K562 (cell line): ENCODE measurements at regions not wholly inside any gene's neighbourhood (a gene's known extent, or its start where the extent isn't known, plus 50 kb on each side); places are given as distances from the start of the nearest gene placed in this dataset.
A peak's percentile ranks its signal among the peaks of the same experiment; 100 is the strongest.

Experiments
- ATAC-seq: fragments of 200-7000 bp; cut with Tn5 transposase; 3 replicates; pipeline ENCODE4 v1.9.1; 2020; ENCODE audit warnings: moderate library complexity
- BruUV-seq: library from RNA; stranded (reverse); fragments of 400-500 nt; replicated peaks from 2 replicates; lab custom pipeline; 2021; lab: Mats Ljungman, UMichigan
- CTCF ChIA-PET: fragments of 300-600 bp; formaldehyde crosslinking; extraction: SDS; loops from one replicate; lab custom pipeline; 2021; ENCODE audit warnings: low intra/inter-chr PET ratio; lab: Yijun Ruan, JAX
- POLR2A ChIA-PET: fragments of 300-600, 350-650 bp; sonication (Branson Sonifier 250); formaldehyde crosslinking; extraction: SDS; loops from one replicate; lab custom pipeline; 2021; ENCODE audit warnings: antibody characterized with exemption, inconsistent platforms; lab: Yijun Ruan, JAX
- DNase-seq, 4 experiments: peaks; one replicate each; pipeline versions ENCODE4 v3.0.0 to v3.0.0-alpha.2; 2011 to 2018; ENCODE audit warnings: low spot score in 3 of 4, mixed read lengths in 3 of 4; ENCODE audit errors: extremely low read depth in 1 of 4
- FAIRE-seq: peaks from 2 replicates; lab custom pipeline; 2011; peaks lifted over from hg19 to GRCh38; lab: Jason Lieb, UNC
- H2AFZ ChIP-seq: 2 replicates; pipeline ENCODE4 v1.6.0; 2011; ENCODE audit warnings: low read depth, low read length, control low read depth, inconsistent platforms
- H3K27ac ChIP-seq: fragments of 200-600 bp; 3 replicates; pipeline ENCODE4 v1.8.0; 2011; ENCODE audit warnings: low read depth, mild to moderate bottlenecking, control low read depth, inconsistent platforms, low read length, moderate library complexity, mixed read lengths; ENCODE audit errors: extremely low read depth
- H3K27me3 ChIP-seq, 2 experiments: fragments of 300-600 bp in 1 of 2; 2 replicates in 1 of 2; 3 replicates in 1 of 2; pipeline versions ENCODE4 v1.6.0 to v1.8.0; 2011; ENCODE audit warnings: inconsistent platforms in 2 of 2, low read length in 2 of 2, mild to moderate bottlenecking in 1 of 2, mixed read lengths in 1 of 2, moderate library complexity in 1 of 2; ENCODE audit not compliant: control insufficient read depth in 2 of 2, insufficient read depth in 2 of 2
- H3K36me3 ChIP-seq: fragments of 300-600 bp; 3 replicates; pipeline ENCODE4 v1.8.0; 2011; ENCODE audit warnings: mild to moderate bottlenecking, low read length, inconsistent platforms; ENCODE audit not compliant: control insufficient read depth, insufficient read depth
- H3K4me1 ChIP-seq, 2 experiments: fragments of 200-600 bp in 1 of 2; replicated peaks in 1 of 2; 2 replicates in 1 of 2; 3 replicates in 1 of 2; pipeline versions ENCODE4 v1.5.1 to v1.8.0; 2011; ENCODE audit warnings: inconsistent platforms in 2 of 2, low read length in 2 of 2, mild to moderate bottlenecking in 1 of 2, mixed read lengths in 1 of 2, moderate library complexity in 1 of 2; ENCODE audit not compliant: control insufficient read depth in 2 of 2, insufficient read depth in 2 of 2
- H3K4me2 ChIP-seq: 2 replicates; pipeline ENCODE4 v1.6.1; 2011; ENCODE audit warnings: low read length, control low read depth, inconsistent platforms, mixed read lengths; ENCODE audit not compliant: insufficient read depth
- H3K4me3 ChIP-seq: fragments of 200-600 bp; sonication (generic), shearing (Covaris generic); 2 replicates; pipeline ENCODE4 v1.5.1; 2016; ENCODE audit warnings: control low read depth, inconsistent platforms
- H3K79me2 ChIP-seq: fragments of 200-600 bp; 3 replicates; pipeline ENCODE4 v1.8.0; 2011; ENCODE audit warnings: low read length, inconsistent platforms; ENCODE audit not compliant: control insufficient read depth, insufficient read depth
- H3K9ac ChIP-seq, 2 experiments: 2 replicates each; pipeline versions ENCODE4 v1.6.0 to v1.6.1; 2011; ENCODE audit warnings: low read depth in 2 of 2, low read length in 2 of 2, control low read depth in 1 of 2, inconsistent platforms in 1 of 2, mild to moderate bottlenecking in 1 of 2, mixed read lengths in 1 of 2; ENCODE audit not compliant: insufficient read depth in 1 of 2
- H3K9me1 ChIP-seq: one replicate; pipeline ENCODE4 v1.6.0; 2011; ENCODE audit warnings: inconsistent platforms, mild to moderate bottlenecking, low read length, moderate library complexity; ENCODE audit not compliant: control insufficient read depth, insufficient read depth
- H3K9me3 ChIP-seq: replicated peaks from 2 replicates; pipeline ENCODE4 v1.5.1; 2011; ENCODE audit warnings: low read depth, low read length, inconsistent platforms; ENCODE audit not compliant: control insufficient read depth, insufficient read depth
- H4K20me1 ChIP-seq: replicated peaks from 2 replicates; pipeline ENCODE4 v1.6.1; 2011; ENCODE audit warnings: low read length, inconsistent platforms, mixed read lengths; ENCODE audit not compliant: control insufficient read depth, insufficient read depth
- CBFB ChIP-seq: sonication (generic); formaldehyde crosslinking; IDR thresholded peaks from 2 replicates; pipeline ENCODE4 v1.4.0; 2020; ENCODE audit warnings: mild to moderate bottlenecking, missing genetic modification reagents
- EP300 ChIP-seq: IDR thresholded peaks from 2 replicates; pipeline ENCODE4 v1.6.1; 2012; ENCODE audit warnings: low read length, improper control_type of control experiment
- FOSL1 ChIP-seq: fragments of 200-800 bp; sonication (Bioruptor generic); conservative IDR thresholded peaks from 2 replicates; pipeline ENCODE4 v1.6.1; 2016; ENCODE audit warnings: missing genetic modification characterization, missing compliant biosample characterization
- GATA2 ChIP-seq: sonication (generic); formaldehyde crosslinking; IDR thresholded peaks from 2 replicates; pipeline ENCODE4 v1.4.0; 2020; ENCODE audit warnings: mild to moderate bottlenecking, missing genetic modification reagents
- GATAD2A ChIP-seq: fragments of 450-650 bp; IDR thresholded peaks from 2 replicates; pipeline ENCODE4 v1.6.1; 2017
- KDM1A ChIP-seq, 2 experiments: fragments of 450-650 bp; IDR thresholded peaks; 2 replicates each; pipeline ENCODE4 v1.6.1; 2016; ENCODE audit warnings: mild to moderate bottlenecking in 2 of 2
- MIER1 ChIP-seq: fragments of 450-650 bp; IDR thresholded peaks from 2 replicates; pipeline ENCODE4 v1.6.1; 2016; ENCODE audit warnings: antibody characterized with exemption, mild to moderate bottlenecking, low read depth
- NFE2 ChIP-seq: IDR thresholded peaks from 2 replicates; pipeline ENCODE4 v1.6.1; 2014; ENCODE audit warnings: antibody characterized with exemption, low read depth
- RAD21 ChIP-seq, 2 experiments: fragments of 250-450 bp in 1 of 2; fragments of 450-650 bp in 1 of 2; sonication (Bioruptor Pico) in 1 of 2; formaldehyde crosslinking in 1 of 2; IDR thresholded peaks in 1 of 2; conservative IDR thresholded peaks in 1 of 2; 2 replicates each; pipeline versions ENCODE4 v1.4.0 to v1.8.0; 2020 to 2022; ENCODE audit warnings: mild to moderate bottlenecking in 2 of 2, moderate library complexity in 1 of 2
- RB1 ChIP-seq: fragments of 450-650 bp; IDR thresholded peaks from 2 replicates; pipeline ENCODE4 v1.6.1; 2017; ENCODE audit warnings: low read depth, mild to moderate bottlenecking
- ZNF121 ChIP-seq: sonication (generic); formaldehyde crosslinking; conservative IDR thresholded peaks from 2 replicates; pipeline ENCODE4 v1.8.0; 2022; ENCODE audit warnings: missing genetic modification reagents
- ZNF436 ChIP-seq: fragments of 250-450, 450-650 bp; sonication (Bioruptor Pico); formaldehyde crosslinking; IDR thresholded peaks from 2 replicates; pipeline ENCODE4 v1.7.0; 2020; ENCODE audit warnings: mild to moderate bottlenecking
- WGBS: fragments of 100-300 bp; shearing (Covaris generic); methylation state at CpG from one replicate; pipeline ENCODE4 v1.1.6; 2016; ENCODE audit warnings: low coverage, mixed read lengths; ENCODE audit not compliant: insufficient coverage; ENCODE audit errors: missing lambda C conversion rate; 5-methylcytosine and 5-hydroxymethylcytosine counted together
- in situ Hi-C: fragments of 300-500 bp; cut with MboI; formaldehyde crosslinking; loops from 4 replicates; pipeline ENCODE4 v1.15.0; 2018; ENCODE audit warnings: inconsistent platforms, mixed read lengths
- intact Hi-C: fragments of 100-400 bp; cut with micrococcal nuclease; formaldehyde crosslinking; loops from 2 replicates; pipeline ENCODE4 v1.14.2; 2022
- TF ChIP-seq, protein P1 (sequence below): fragments of 250-450 bp; sonication (Bioruptor Pico); IDR thresholded peaks from 2 replicates; pipeline ENCODE4 v1.5.0; 2020; ENCODE audit warnings: mild to moderate bottlenecking, borderline replicate concordance

DNA sequence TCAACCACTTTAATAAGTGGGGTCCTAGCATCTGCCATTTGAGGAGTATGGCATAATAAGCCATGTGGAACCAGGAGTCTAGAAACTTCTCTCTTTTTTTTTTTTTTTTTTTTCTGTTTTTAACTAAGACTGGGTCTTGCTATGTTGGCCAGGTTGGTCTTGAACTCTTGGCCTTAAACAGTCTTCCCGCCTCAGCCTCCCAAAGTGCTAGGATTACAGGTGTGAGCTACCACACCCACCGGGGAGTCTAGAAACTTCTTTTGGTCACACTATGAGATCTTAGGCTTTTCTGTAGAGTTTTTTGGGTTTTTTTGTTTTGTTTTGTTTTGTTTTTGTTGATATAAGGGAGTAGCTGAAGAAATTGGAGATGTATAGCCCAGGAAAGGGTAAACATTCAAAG is 52.9 kb downstream of the ZBTB38 start:
- intact Hi-C loops (no loop called here), in situ Hi-C loops (no loop called here)
- H3K4me2 ChIP-seq: no peak overlapping the region
- ChIA-PET CTCF (no interaction called here), POLR2A (interaction anchor here (1.0 kb wide), 1 partner anchor 20 kb away, joined by 3 read pairs; no protein-coding TSS in a partner anchor)
- no peaks in the 10 kb centered on the region for H3K79me2 ChIP-seq
- no peaks in the 10 kb centered on the region for H3K27me3 ChIP-seq
- DNase-seq (no peak), ATAC-seq (no peak), FAIRE-seq (no peak)
- H3K9ac ChIP-seq: no peak overlapping the region
- no peak overlapping the region for H2AFZ ChIP-seq
- BruUV-seq: no TSS peak
- no peak overlapping the region for H3K27ac ChIP-seq
- peaks cover 2 to 8% of the 10 kb centered on the region in 2 experiments; a peak in 3 of 5 replicates for H3K4me1 ChIP-seq
- no peak overlapping the region for H3K4me3 ChIP-seq
- H3K9me1 ChIP-seq: peaks cover 4% of the 10 kb centered on the region
- no peaks in the 10 kb centered on the region for H4K20me1 ChIP-seq
- peaks cover 15% of the 10 kb centered on the region; the same call in 1 of the 3 replicates for H3K36me3 ChIP-seq
- WGBS: 79% methylated on average over 2 of the region's 2 CpGs
- H3K9me3 ChIP-seq: no peaks in the 10 kb centered on the region
- TF ChIP-seq MIER1 (peak; percentile 86), EP300 (no peak), NFE2 (no peak), ZNF121 (CRISPR knock-in tag) (peak; percentile 70), RB1 (no peak)

DNA sequence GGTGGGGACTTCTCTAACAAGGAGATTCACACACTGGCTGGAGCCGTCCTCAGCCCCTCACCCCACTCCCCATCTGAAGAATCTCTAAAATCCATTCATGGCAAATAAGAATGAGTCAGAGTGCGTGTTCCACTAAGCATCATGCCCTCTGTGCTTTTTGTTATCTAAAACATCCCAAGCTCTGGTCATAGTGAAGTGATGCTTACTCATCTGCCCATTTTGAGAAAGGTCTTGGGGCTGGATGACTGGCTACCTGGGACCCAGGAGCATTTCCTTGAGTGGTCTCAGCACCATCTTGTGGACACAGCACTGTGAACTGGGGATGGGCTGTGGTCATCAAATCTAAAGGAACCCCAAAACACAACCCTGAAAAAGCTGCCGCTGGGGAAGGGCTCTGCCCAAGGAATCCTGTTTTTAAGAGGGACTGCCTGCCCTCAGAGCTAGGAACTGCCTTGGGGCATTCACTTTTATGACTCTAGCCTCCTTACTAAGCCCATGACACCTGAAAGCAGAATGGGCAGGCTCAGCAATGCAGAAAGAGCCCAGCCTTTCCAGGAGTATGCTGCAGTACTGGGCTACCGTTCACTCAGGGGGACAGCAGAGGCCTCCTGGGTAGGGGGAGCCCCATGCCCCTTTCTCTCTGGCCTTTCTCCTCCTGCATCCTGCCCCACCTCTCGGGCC is 53.5 kb downstream of the ZBTB38 start:
- Histone ChIP-seq H3K4me1 (peaks cover 6 to 14% of the 10 kb centered on the region in 2 experiments; a peak in 4 of 5 replicates), H3K9ac (0 out of 4 replicates have a peak overlapping the region, but pooled peaks of 1 of the 2 experiments have one; percentile 10), H3K4me3 (no peak overlapping the region), H3K27ac (no peak overlapping the region), H3K36me3 (peaks cover 15% of the 10 kb centered on the region; the same call in 1 of the 3 replicates), H3K27me3 (no peaks in the 10 kb centered on the region), H2AFZ (no peak overlapping the region), H3K79me2 (no peaks in the 10 kb centered on the region), H3K4me2 (no peak overlapping the region), H3K9me1 (peaks cover 7% of the 10 kb centered on the region), H4K20me1 (no peaks in the 10 kb centered on the region)
- DNase-seq (no peak), ATAC-seq (no peak), FAIRE-seq (no peak)
- 52% methylated on average over 5 of the region's 5 CpGs for WGBS
- POLR2A ChIA-PET: interaction anchor here (1.0 kb wide), 2 partner anchors 11 to 20 kb away, joined by 3 read pairs; no protein-coding TSS in a partner anchor
- CTCF ChIA-PET: no interaction called here
- BruUV-seq: no TSS peak
- intact Hi-C loops: no loop called here
- in situ Hi-C loops: no loop called here
- 0 out of 4 replicates have a peak, but pooled peaks of 1 of the 2 experiments have one; percentile 8 for TF ChIP-seq RAD21 (CRISPR knock-in tag; conservative IDR thresholded peaks at IDR 0.05 in 1 of 2, IDR thresholded peaks at IDR 0.05 in 1 of 2)
- TF ChIP-seq CBFB (CRISPR knock-in tag): no peak
- no peak for TF ChIP-seq GATA2
- no peak for TF ChIP-seq ZNF436 (CRISPR knock-in tag)
- TF ChIP-seq, protein P1, sequence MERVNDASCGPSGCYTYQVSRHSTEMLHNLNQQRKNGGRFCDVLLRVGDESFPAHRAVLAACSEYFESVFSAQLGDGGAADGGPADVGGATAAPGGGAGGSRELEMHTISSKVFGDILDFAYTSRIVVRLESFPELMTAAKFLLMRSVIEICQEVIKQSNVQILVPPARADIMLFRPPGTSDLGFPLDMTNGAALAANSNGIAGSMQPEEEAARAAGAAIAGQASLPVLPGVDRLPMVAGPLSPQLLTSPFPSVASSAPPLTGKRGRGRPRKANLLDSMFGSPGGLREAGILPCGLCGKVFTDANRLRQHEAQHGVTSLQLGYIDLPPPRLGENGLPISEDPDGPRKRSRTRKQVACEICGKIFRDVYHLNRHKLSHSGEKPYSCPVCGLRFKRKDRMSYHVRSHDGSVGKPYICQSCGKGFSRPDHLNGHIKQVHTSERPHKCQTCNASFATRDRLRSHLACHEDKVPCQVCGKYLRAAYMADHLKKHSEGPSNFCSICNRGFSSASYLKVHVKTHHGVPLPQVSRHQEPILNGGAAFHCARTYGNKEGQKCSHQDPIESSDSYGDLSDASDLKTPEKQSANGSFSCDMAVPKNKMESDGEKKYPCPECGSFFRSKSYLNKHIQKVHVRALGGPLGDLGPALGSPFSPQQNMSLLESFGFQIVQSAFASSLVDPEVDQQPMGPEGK: no peak
- TF ChIP-seq FOSL1 (tag): peak; percentile 32
- no peak for TF ChIP-seq GATAD2A
- peak; percentile 17 to 58; a peak in 3 of 4 replicates for TF ChIP-seq KDM1A (IDR thresholded peaks at IDR 0.05)
- TF ChIP-seq, all 486 proteins: peak for 3
- H3K9me3 ChIP-seq: no peaks in the 10 kb centered on the region
